ENCODE measurements at regions not wholly inside any gene's neighbourhood (a gene's known extent, or its start where the extent isn't known, plus 50 kb on each side); places are given as distances from the start of the nearest gene placed in this dataset.

GRCh38 chr4:159035570-159035969, 67.3 kb upstream of the RAPGEF2 start:
- no peak for TF ChIP-seq CTCF (IDR thresholded peaks at IDR 0.05)
- no peak for TF ChIP-seq POLR2A (IDR thresholded peaks at IDR 0.05)

All from vagina (tissue), 2 donors.